ENCODE measurements at regions not wholly inside any gene's neighbourhood (a gene's known extent, or its start where the extent isn't known, plus 50 kb on each side); places are given as distances from the start of the nearest gene placed in this dataset.

- TF ChIP-seq CTCF (conservative IDR thresholded peaks at IDR 0.05 in 1 of 2, IDR thresholded peaks at IDR 0.05 in 1 of 2; ENCODE audit: extremely low read depth in 1 of 2, insufficient read depth in 1 of 2, low read depth in 1 of 2, low read length in 2 of 2) (no peak), EZH2 (IDR thresholded peaks at IDR 0.05; ENCODE audit: borderline replicate concordance, low read length) (no peak)
Observed at GRCh38 chr3:106018102-106018501, 149.3 kb upstream of the CBLB start.

Measured in mammary epithelial cell (primary cell).